ENCODE measurements at regions not wholly inside any gene's neighbourhood (a gene's known extent, or its start where the extent isn't known, plus 50 kb on each side); places are given as distances from the start of the nearest gene placed in this dataset.

GRCh38 chr4:147175460-147176025 is 229.9 kb upstream of the TTC29 start:
- H3K36me3 ChIP-seq (ENCODE audit: control insufficient read depth, insufficient read depth, low read length) = no peaks in the 10 kb centered on the region
- H3K27me3 ChIP-seq (replicated peaks; ENCODE audit: control insufficient read depth, insufficient read depth, low read length) = no peaks in the 10 kb centered on the region
- TF ChIP-seq, protein P1, sequence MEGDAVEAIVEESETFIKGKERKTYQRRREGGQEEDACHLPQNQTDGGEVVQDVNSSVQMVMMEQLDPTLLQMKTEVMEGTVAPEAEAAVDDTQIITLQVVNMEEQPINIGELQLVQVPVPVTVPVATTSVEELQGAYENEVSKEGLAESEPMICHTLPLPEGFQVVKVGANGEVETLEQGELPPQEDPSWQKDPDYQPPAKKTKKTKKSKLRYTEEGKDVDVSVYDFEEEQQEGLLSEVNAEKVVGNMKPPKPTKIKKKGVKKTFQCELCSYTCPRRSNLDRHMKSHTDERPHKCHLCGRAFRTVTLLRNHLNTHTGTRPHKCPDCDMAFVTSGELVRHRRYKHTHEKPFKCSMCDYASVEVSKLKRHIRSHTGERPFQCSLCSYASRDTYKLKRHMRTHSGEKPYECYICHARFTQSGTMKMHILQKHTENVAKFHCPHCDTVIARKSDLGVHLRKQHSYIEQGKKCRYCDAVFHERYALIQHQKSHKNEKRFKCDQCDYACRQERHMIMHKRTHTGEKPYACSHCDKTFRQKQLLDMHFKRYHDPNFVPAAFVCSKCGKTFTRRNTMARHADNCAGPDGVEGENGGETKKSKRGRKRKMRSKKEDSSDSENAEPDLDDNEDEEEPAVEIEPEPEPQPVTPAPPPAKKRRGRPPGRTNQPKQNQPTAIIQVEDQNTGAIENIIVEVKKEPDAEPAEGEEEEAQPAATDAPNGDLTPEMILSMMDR (IDR thresholded peaks at IDR 0.05; ENCODE audit: insufficient read depth, low read length, poor library complexity, severe bottlenecking) = no peak
- no peak overlapping the region for H3K4me3 ChIP-seq (replicated peaks; ENCODE audit: low read depth, low read length)
- no peak for DNase-seq (ENCODE audit: extremely low read depth, insufficient read length)

- DNase-seq (ENCODE audit: extremely low read depth, insufficient read length) = no peak
- Histone ChIP-seq H3K27me3 (replicated peaks; ENCODE audit: control insufficient read depth, insufficient read depth, low read length) (no peaks in the 10 kb centered on the region), H3K36me3 (ENCODE audit: control insufficient read depth, insufficient read depth, low read length) (no peaks in the 10 kb centered on the region), H3K4me3 (replicated peaks; ENCODE audit: low read depth, low read length) (no peak overlapping the region)
- TF ChIP-seq, protein P1 (IDR thresholded peaks at IDR 0.05; ENCODE audit: insufficient read depth, low read length, poor library complexity, severe bottlenecking) = no peak
Measured at GRCh38 chr4:147182041-147182440, 236.4 kb upstream of the TTC29 start.

DNA sequence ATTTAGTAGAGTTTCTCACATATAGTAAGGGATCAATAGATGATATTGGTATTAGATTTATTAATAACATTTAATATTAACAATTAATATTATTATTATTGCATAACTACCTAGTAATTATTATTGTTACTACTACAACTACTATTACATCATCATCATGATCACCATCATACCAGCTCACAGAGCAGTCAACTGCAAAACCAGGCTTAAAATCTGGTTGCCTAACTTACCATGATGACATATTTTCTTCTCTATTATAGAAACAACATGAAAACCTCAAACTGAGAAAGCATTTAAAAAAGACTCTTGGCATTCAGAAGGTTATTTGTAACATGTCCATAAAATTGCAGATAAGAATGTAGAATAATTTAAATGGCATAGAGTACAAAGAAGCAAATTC is 247.0 kb upstream of the TTC29 start:
- Histone ChIP-seq H3K36me3 (ENCODE audit: control insufficient read depth, insufficient read depth, low read length) (no peaks in the 10 kb centered on the region), H3K27me3 (replicated peaks; ENCODE audit: control insufficient read depth, insufficient read depth, low read length) (no peaks in the 10 kb centered on the region), H3K4me3 (replicated peaks; ENCODE audit: low read depth, low read length) (no peak overlapping the region)
- no peak for DNase-seq (ENCODE audit: extremely low read depth, insufficient read length)
- TF ChIP-seq, protein P1 (IDR thresholded peaks at IDR 0.05; ENCODE audit: insufficient read depth, low read length, poor library complexity, severe bottlenecking) = no peak

DNA sequence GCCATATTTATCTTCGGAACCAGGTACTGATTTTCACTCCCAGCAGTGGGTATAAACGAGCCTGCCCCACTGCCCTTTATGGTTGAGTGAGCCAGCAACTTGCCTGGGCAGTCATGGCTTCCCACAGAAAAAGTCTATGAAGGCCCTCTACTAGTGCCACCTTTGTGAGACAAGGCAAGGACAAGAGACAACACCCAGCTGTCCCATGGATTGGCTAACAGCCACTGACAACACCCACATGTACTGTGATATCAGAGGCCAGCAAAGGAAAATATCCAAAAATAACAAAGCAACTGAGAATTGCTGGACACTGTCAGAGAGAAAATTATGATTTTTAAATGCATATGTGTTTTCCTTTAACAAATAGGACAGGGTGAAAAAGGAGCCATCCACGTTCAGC is 248.4 kb upstream of the TTC29 start:
- H3K4me3 ChIP-seq (replicated peaks; ENCODE audit: low read depth, low read length) = no peak overlapping the region
- TF ChIP-seq, protein P1 (IDR thresholded peaks at IDR 0.05; ENCODE audit: insufficient read depth, low read length, poor library complexity, severe bottlenecking) = no peak

GRCh38 chr4:147194604-147195003 is 248.9 kb upstream of the TTC29 start:
- TF ChIP-seq, protein P1 (IDR thresholded peaks at IDR 0.05; ENCODE audit: insufficient read depth, low read length, poor library complexity, severe bottlenecking) = no peak
- Histone ChIP-seq H3K36me3 (ENCODE audit: control insufficient read depth, insufficient read depth, low read length) (no peaks in the 10 kb centered on the region), H3K27me3 (replicated peaks; ENCODE audit: control insufficient read depth, insufficient read depth, low read length) (no peaks in the 10 kb centered on the region), H3K4me3 (replicated peaks; ENCODE audit: low read depth, low read length) (no peak overlapping the region; the same call in 1 of the 2 replicates)
- DNase-seq (ENCODE audit: extremely low read depth, insufficient read length) = no peak

More for the DNA sequence above, 248.4 kb upstream of the TTC29 start:
- no peak for DNase-seq (ENCODE audit: extremely low read depth, insufficient read length)
- H3K36me3 ChIP-seq (ENCODE audit: control insufficient read depth, insufficient read depth, low read length) = no peaks in the 10 kb centered on the region
- H3K27me3 ChIP-seq (replicated peaks; ENCODE audit: control insufficient read depth, insufficient read depth, low read length) = no peaks in the 10 kb centered on the region

- TF ChIP-seq, protein P1 (IDR thresholded peaks at IDR 0.05; ENCODE audit: insufficient read depth, low read length, poor library complexity, severe bottlenecking) = no peak
- DNase-seq (ENCODE audit: extremely low read depth, insufficient read length) = no peak
- no peaks in the 10 kb centered on the region for H3K27me3 ChIP-seq (replicated peaks; ENCODE audit: control insufficient read depth, insufficient read depth, low read length)
- H3K4me3 ChIP-seq (replicated peaks; ENCODE audit: low read depth, low read length) = no peak overlapping the region
- no peaks in the 10 kb centered on the region for H3K36me3 ChIP-seq (ENCODE audit: control insufficient read depth, insufficient read depth, low read length)
Measured at GRCh38 chr4:147195386-147195785, 249.7 kb upstream of the TTC29 start.

Data from GM06990 (cell line).